HL-60 (cell line): ENCODE measurements at regions not wholly inside any gene's neighbourhood (a gene's known extent, or its start where the extent isn't known, plus 50 kb on each side); places are given as distances from the start of the nearest gene placed in this dataset.

Experiments used
- CTCF ChIP-seq: IDR thresholded peaks from one replicate; pipeline ENCODE4 v1.5.1; 2011; ENCODE audit warnings: low read length, control low read depth, inconsistent platforms; ENCODE audit not compliant: insufficient read depth
- POLR2AphosphoS5 ChIP-seq: IDR thresholded peaks from 2 replicates; pipeline ENCODE4 v1.6.1; 2012; ENCODE audit warnings: low read depth
- REST ChIP-seq: IDR thresholded peaks from 2 replicates; pipeline ENCODE4 v1.6.1; 2012; ENCODE audit warnings: low read depth; ENCODE audit not compliant: insufficient replicate concordance

- no peak for TF ChIP-seq CTCF
- TF ChIP-seq REST = no peak
- TF ChIP-seq POLR2AphosphoS5 = no peak
These were observed 71.4 kb upstream of the CST7 start for GRCh38 chr20:24877652-24878051.
